NCI-H2171 treated with DMSO at 0.1 percent for 48 hours (cell line): ENCODE measurements at regions not wholly inside any gene's neighbourhood (a gene's known extent, or its start where the extent isn't known, plus 50 kb on each side); places are given as distances from the start of the nearest gene placed in this dataset.

ENCODE experiments used
- DNase-seq: peaks from one replicate; lab custom pipeline; 2025; lab: John Stamatoyannopoulos, UW

GRCh38 chr9:86695910-86696424, 251.3 kb downstream of the GAS1 start:
- no peak for DNase-seq

- no peak for DNase-seq
Observed at GRCh38 chr9:86690034-86690433, 257.3 kb downstream of the GAS1 start.

- DNase-seq = no peak
Observed at GRCh38 chr9:86687788-86688187, 259.5 kb downstream of the GAS1 start.

GRCh38 chr9:86685556-86685955, 261.8 kb downstream of the GAS1 start:
- DNase-seq = no peak

GRCh38 chr9:86684148-86684547, 263.2 kb downstream of the GAS1 start:
- DNase-seq = no peak

GRCh38 chr9:86682240-86682639, 265.1 kb downstream of the GAS1 start:
- DNase-seq = no peak

GRCh38 chr9:86679909-86680308, 267.4 kb downstream of the GAS1 start:
- DNase-seq = no peak

- DNase-seq = no peak
Observed at GRCh38 chr9:86676396-86676795, 270.9 kb downstream of the GAS1 start.

- no peak for DNase-seq
Observed at GRCh38 chr9:86675805-86676204, 271.5 kb downstream of the GAS1 start.

- DNase-seq = no peak
Observed at GRCh38 chr9:86674487-86674886, 272.8 kb downstream of the GAS1 start.

- no peak for DNase-seq
Observed at GRCh38 chr9:86672966-86673365, 274.3 kb downstream of the GAS1 start.

- no peak for DNase-seq
Observed at GRCh38 chr9:86672301-86672700, 275.0 kb downstream of the GAS1 start.

GRCh38 chr9:86671018-86671417, 276.3 kb downstream of the GAS1 start:
- DNase-seq = no peak

GRCh38 chr9:86670536-86670935, 276.8 kb downstream of the GAS1 start:
- no peak for DNase-seq

GRCh38 chr9:86670076-86670475, 277.2 kb downstream of the GAS1 start:
- DNase-seq = no peak

- no peak for DNase-seq
Observed at GRCh38 chr9:86669422-86669821, 277.9 kb downstream of the GAS1 start.

GRCh38 chr9:86668488-86668887, 278.8 kb downstream of the GAS1 start:
- no peak for DNase-seq

- no peak for DNase-seq
Observed at GRCh38 chr9:86667307-86667706, 280.0 kb downstream of the GAS1 start.

- DNase-seq = no peak
Observed at GRCh38 chr9:86665416-86665815, 281.9 kb downstream of the GAS1 start.

- DNase-seq = no peak
Observed at GRCh38 chr9:86664603-86665002, 282.7 kb downstream of the GAS1 start.

GRCh38 chr9:86663905-86664304, 283.4 kb downstream of the GAS1 start:
- DNase-seq = no peak

- DNase-seq = no peak
Observed at GRCh38 chr9:86662890-86663468, 284.3 kb downstream of the GAS1 start.

- no peak for DNase-seq
Observed at GRCh38 chr9:86660146-86660943, 287.0 kb downstream of the GAS1 start.
